ENCODE measurements at regions not wholly inside any gene's neighbourhood (a gene's known extent, or its start where the extent isn't known, plus 50 kb on each side); places are given as distances from the start of the nearest gene placed in this dataset.

- Histone ChIP-seq H3K4me3 (ENCODE audit: low read length) (no peak overlapping the region), H3K4me1 (ENCODE audit: control insufficient read depth, insufficient read depth, low read length) (peaks cover 4% of the 10 kb centered on the region), H3K36me3 (ENCODE audit: control insufficient read depth, insufficient read depth, low read length) (no peaks in the 10 kb centered on the region), H3K9ac (ENCODE audit: extremely low read depth, low read length, poor library complexity, severe bottlenecking) (no peak overlapping the region), H3K27ac (ENCODE audit: low read depth, low read length) (no peak overlapping the region), H3K9me3 (ENCODE audit: control insufficient read depth, low read length) (no peaks in the 10 kb centered on the region), H3K27me3 (ENCODE audit: control insufficient read depth, insufficient read depth, low read length, poor library complexity, severe bottlenecking) (peaks cover 96% of the 10 kb centered on the region)
- H3K27ac Mint-ChIP-seq: no peak overlapping the region
- no peaks in the 10 kb centered on the region for H3K9me3 Mint-ChIP-seq
- no peak for TF ChIP-seq CTCF (conservative IDR thresholded peaks at IDR 0.05)
- no peaks in the 10 kb centered on the region for H3K36me3 Mint-ChIP-seq (ENCODE audit: low read depth)
- H3K4me3 Mint-ChIP-seq: no peak overlapping the region
- peaks cover 8% of the 10 kb centered on the region for H3K4me1 Mint-ChIP-seq
- DNase-seq: no peak
- peaks cover 81% of the 10 kb centered on the region for H3K27me3 Mint-ChIP-seq (ENCODE audit: insufficient read depth)
These were observed 461.2 kb downstream of the MEIS1 start for GRCh38 chr2:66896131-66896530.

GRCh38 chr2:66897181-66897580 is 462.3 kb downstream of the MEIS1 start:
- H3K4me3 Mint-ChIP-seq: no peak overlapping the region
- Histone ChIP-seq H3K4me1 (ENCODE audit: control insufficient read depth, insufficient read depth, low read length) (peaks cover 4% of the 10 kb centered on the region), H3K9me3 (ENCODE audit: control insufficient read depth, low read length) (no peaks in the 10 kb centered on the region), H3K9ac (ENCODE audit: extremely low read depth, low read length, poor library complexity, severe bottlenecking) (no peak overlapping the region), H3K27me3 (ENCODE audit: control insufficient read depth, insufficient read depth, low read length, poor library complexity, severe bottlenecking) (peaks cover 92% of the 10 kb centered on the region), H3K4me3 (ENCODE audit: low read length) (no peak overlapping the region), H3K36me3 (ENCODE audit: control insufficient read depth, insufficient read depth, low read length) (no peaks in the 10 kb centered on the region), H3K27ac (ENCODE audit: low read depth, low read length) (no peak overlapping the region)
- no peaks in the 10 kb centered on the region for H3K36me3 Mint-ChIP-seq (ENCODE audit: low read depth)
- 79 to 100% methylated on average over 1 of the region's 1 CpG for WGBS, 2 experiments (ENCODE audit: insufficient coverage in 1 of 2, insufficient read length in 1 of 2)
- no peak overlapping the region for H3K27ac Mint-ChIP-seq
- no peak for DNase-seq
- peaks cover 8% of the 10 kb centered on the region for H3K4me1 Mint-ChIP-seq
- H3K27me3 Mint-ChIP-seq (ENCODE audit: insufficient read depth): peaks cover 80% of the 10 kb centered on the region
- H3K9me3 Mint-ChIP-seq: no peaks in the 10 kb centered on the region
- no peak for TF ChIP-seq CTCF (conservative IDR thresholded peaks at IDR 0.05)

- peaks cover 79% of the 10 kb centered on the region for H3K27me3 Mint-ChIP-seq (ENCODE audit: insufficient read depth)
- H3K9me3 Mint-ChIP-seq: no peaks in the 10 kb centered on the region
- no peak overlapping the region for H3K27ac Mint-ChIP-seq
These were observed 462.8 kb downstream of the MEIS1 start for GRCh38 chr2:66897691-66898150.

More at GRCh38 chr2:66897691-66898150, 462.8 kb downstream of the MEIS1 start:
- Histone ChIP-seq H3K4me3 (ENCODE audit: low read length) (no peak overlapping the region), H3K36me3 (ENCODE audit: control insufficient read depth, insufficient read depth, low read length) (no peaks in the 10 kb centered on the region), H3K27ac (ENCODE audit: low read depth, low read length) (no peak overlapping the region), H3K9ac (ENCODE audit: extremely low read depth, low read length, poor library complexity, severe bottlenecking) (no peak overlapping the region), H3K9me3 (ENCODE audit: control insufficient read depth, low read length) (no peaks in the 10 kb centered on the region), H3K27me3 (ENCODE audit: control insufficient read depth, insufficient read depth, low read length, poor library complexity, severe bottlenecking) (peaks cover 87% of the 10 kb centered on the region), H3K4me1 (ENCODE audit: control insufficient read depth, insufficient read depth, low read length) (peaks cover 4% of the 10 kb centered on the region)
- WGBS, 2 experiments (ENCODE audit: insufficient coverage in 1 of 2, insufficient read length in 1 of 2): 93 to 100% methylated on average over 1 of the region's 2 CpGs
- DNase-seq: no peak
- Mint-ChIP-seq H3K4me3 (no peak overlapping the region), H3K4me1 (peaks cover 12% of the 10 kb centered on the region), H3K36me3 (ENCODE audit: low read depth) (no peaks in the 10 kb centered on the region)
- no peak for TF ChIP-seq CTCF (conservative IDR thresholded peaks at IDR 0.05)
